HG02884 (cell line): ENCODE measurements at regions not wholly inside any gene's neighbourhood (a gene's known extent, or its start where the extent isn't known, plus 50 kb on each side); places are given as distances from the start of the nearest gene placed in this dataset.
"Not testable (repeated sequence)": the region's sequence is repeated elsewhere in the genome, so short reads cannot be mapped to it uniquely, and the experiment has no call there.

Experiments used
- ATAC-seq: cut with Tn5 transposase; IDR thresholded peaks from one replicate; pipeline ENCODE4 v1.9.1; 2021; ENCODE audit warnings: mild to moderate bottlenecking, moderate library complexity; ENCODE audit not compliant: unreplicated experiment

- ATAC-seq = no peak
Observed at GRCh38 chr18:75862458-75862857, 435.0 kb upstream of the SMIM21 start.

GRCh38 chr18:75860166-75860565, 432.7 kb upstream of the SMIM21 start:
- ATAC-seq = no peak

GRCh38 chr18:75859533-75859932, 432.0 kb upstream of the SMIM21 start:
- no peak for ATAC-seq

GRCh38 chr18:75858754-75859153, 431.3 kb upstream of the SMIM21 start:
- ATAC-seq = no peak

GRCh38 chr18:75857558-75857957, 430.1 kb upstream of the SMIM21 start:
- ATAC-seq = no peak

GRCh38 chr18:75854808-75855207, 427.3 kb upstream of the SMIM21 start:
- no peak for ATAC-seq

GRCh38 chr18:75854174-75854573, 426.7 kb upstream of the SMIM21 start:
- no peak for ATAC-seq

GRCh38 chr18:75846321-75846720, 418.8 kb upstream of the SMIM21 start:
- ATAC-seq = no peak

- no peak for ATAC-seq
Observed at GRCh38 chr18:75845413-75845812, 417.9 kb upstream of the SMIM21 start.

- no peak for ATAC-seq
Observed at GRCh38 chr18:75844146-75844545, 416.6 kb upstream of the SMIM21 start.

- ATAC-seq = no peak
Observed at GRCh38 chr18:75840131-75840530, 412.6 kb upstream of the SMIM21 start.

- ATAC-seq = not testable (repeated sequence)
Observed at GRCh38 chr18:75839686-75840085, 412.2 kb upstream of the SMIM21 start.

- no peak for ATAC-seq
Observed at GRCh38 chr18:75839041-75839440, 411.5 kb upstream of the SMIM21 start.

- ATAC-seq = no peak
Observed at GRCh38 chr18:75837316-75837715, 409.8 kb upstream of the SMIM21 start.

GRCh38 chr18:75836516-75836915, 409.0 kb upstream of the SMIM21 start:
- ATAC-seq = no peak

- ATAC-seq = no peak
Observed at GRCh38 chr18:75831960-75832359, 404.5 kb upstream of the SMIM21 start.

GRCh38 chr18:75830828-75831227, 403.3 kb upstream of the SMIM21 start:
- ATAC-seq = no peak

GRCh38 chr18:75829091-75829490, 401.6 kb upstream of the SMIM21 start:
- no peak for ATAC-seq

- no peak for ATAC-seq
Observed at GRCh38 chr18:75828379-75828778, 400.9 kb upstream of the SMIM21 start.

GRCh38 chr18:75827751-75828287, 400.3 kb upstream of the SMIM21 start:
- ATAC-seq = no peak

- ATAC-seq = no peak
Observed at GRCh38 chr18:75824661-75825060, 397.2 kb upstream of the SMIM21 start.

GRCh38 chr18:75823471-75823870, 396.0 kb upstream of the SMIM21 start:
- ATAC-seq = no peak

GRCh38 chr18:75818383-75818782, 390.9 kb upstream of the SMIM21 start:
- ATAC-seq = no peak

GRCh38 chr18:75815767-75816166, 388.3 kb upstream of the SMIM21 start:
- ATAC-seq = no peak
